SK-N-MC (cell line): ENCODE measurements at regions not wholly inside any gene's neighbourhood (a gene's known extent, or its start where the extent isn't known, plus 50 kb on each side); places are given as distances from the start of the nearest gene placed in this dataset.

Experiments
- DNase-seq: peaks from one replicate; pipeline ENCODE4 v3.0.0-alpha.2; 2011; ENCODE audit warnings: low read depth, low spot score
- H3K27ac ChIP-seq: fragments of 200-600 bp; sonication (generic); 2 replicates; pipeline ENCODE4 v1.5.1; 2016; ENCODE audit warnings: mixed run types
- H3K36me3 ChIP-seq: fragments of 200-600 bp; sonication (generic); 2 replicates; pipeline ENCODE4 v1.6.1; 2017; ENCODE audit warnings: antibody characterized with exemption, low read length, mixed read lengths; ENCODE audit not compliant: insufficient read depth
- H3K4me3 ChIP-seq: fragments of 200-600 bp; sonication (generic); 2 replicates; pipeline ENCODE4 v1.5.1; 2016
- H3K9ac ChIP-seq: fragments of 200-600 bp; sonication (generic); 2 replicates; pipeline ENCODE4 v1.8.0; 2017; ENCODE audit warnings: mixed run types, mixed read lengths; ENCODE audit not compliant: insufficient read length
- H3K9me3 ChIP-seq: fragments of 200-600 bp; sonication (generic); 2 replicates; pipeline ENCODE4 v1.6.1; 2017; ENCODE audit warnings: low read depth, mild to moderate bottlenecking, antibody characterized with exemption, low read length, moderate library complexity, mixed read lengths
- EZH2 ChIP-seq: fragments of 200-600 bp; sonication (generic); IDR thresholded peaks from one replicate; pipeline ENCODE4 v1.6.1; 2017; ENCODE audit warnings: antibody characterized with exemption
- FOXP2 ChIP-seq: optimal IDR thresholded peaks from 2 replicates; pipeline ENCODE3; 2011; ENCODE audit warnings: mild to moderate bottlenecking, moderate library complexity; ENCODE audit not compliant: insufficient read depth; ENCODE audit errors: extremely low read length, control extremely low read depth
- POLR2AphosphoS5 ChIP-seq: IDR thresholded peaks from 2 replicates; pipeline ENCODE4 v1.6.1; 2012; ENCODE audit warnings: mild to moderate bottlenecking, low read depth, low read length, borderline replicate concordance

- no peak for DNase-seq
- no peak overlapping the region for H3K4me3 ChIP-seq
- no peak overlapping the region for H3K9ac ChIP-seq
- no peaks in the 10 kb centered on the region for H3K36me3 ChIP-seq
- no peak for TF ChIP-seq POLR2AphosphoS5
- no peak for TF ChIP-seq FOXP2
- TF ChIP-seq EZH2, result no peak
- H3K27ac ChIP-seq, result no peak overlapping the region
- H3K9me3 ChIP-seq, result no peaks in the 10 kb centered on the region
Observed at GRCh38 chr20:21808139-21808538, 102.7 kb downstream of the PAX1 start.

DNA sequence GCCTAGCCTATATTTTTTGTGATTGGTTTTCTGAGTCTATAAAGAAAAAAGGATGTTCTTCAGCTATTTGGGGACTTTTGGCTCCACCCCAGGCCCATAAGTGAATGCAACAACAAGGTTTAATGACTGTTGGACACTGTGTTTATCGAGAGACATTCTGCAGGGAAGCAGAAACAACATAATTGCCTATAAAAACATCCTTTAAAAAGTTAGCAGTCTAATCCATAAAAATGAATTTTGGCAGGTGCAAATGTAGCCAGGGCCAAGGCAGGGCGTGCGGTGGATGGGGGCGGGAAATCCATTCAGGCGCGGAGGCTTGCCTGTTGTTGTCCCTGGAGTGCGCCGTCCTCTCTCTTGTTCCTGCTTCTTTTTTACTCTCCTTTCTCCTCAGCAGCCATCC lies 99.3 kb downstream of the PAX1 start:
- no peak overlapping the region for H3K27ac ChIP-seq
- no peaks in the 10 kb centered on the region for H3K9me3 ChIP-seq
- DNase-seq, result no peak
- H3K36me3 ChIP-seq, result no peaks in the 10 kb centered on the region
- H3K9ac ChIP-seq, result no peak overlapping the region
- H3K4me3 ChIP-seq, result no peak overlapping the region
- TF ChIP-seq FOXP2, result no peak

- H3K27ac ChIP-seq, result no peak overlapping the region
- H3K9me3 ChIP-seq, result no peaks in the 10 kb centered on the region
- no peak for DNase-seq
- no peak overlapping the region for H3K4me3 ChIP-seq
- H3K9ac ChIP-seq, result no peak overlapping the region
- no peak for TF ChIP-seq FOXP2
- H3K36me3 ChIP-seq, result no peaks in the 10 kb centered on the region
Observed at GRCh38 chr20:21801193-21801592, 95.7 kb downstream of the PAX1 start.

GRCh38 chr20:21798384-21798783 lies 92.9 kb downstream of the PAX1 start:
- no peak overlapping the region for H3K4me3 ChIP-seq
- H3K9ac ChIP-seq, result no peak overlapping the region
- H3K9me3 ChIP-seq, result no peaks in the 10 kb centered on the region
- no peaks in the 10 kb centered on the region for H3K36me3 ChIP-seq
- TF ChIP-seq EZH2, result no peak
- no peak for TF ChIP-seq FOXP2
- TF ChIP-seq POLR2AphosphoS5, result no peak
- no peak for DNase-seq
- H3K27ac ChIP-seq, result no peak overlapping the region

DNA sequence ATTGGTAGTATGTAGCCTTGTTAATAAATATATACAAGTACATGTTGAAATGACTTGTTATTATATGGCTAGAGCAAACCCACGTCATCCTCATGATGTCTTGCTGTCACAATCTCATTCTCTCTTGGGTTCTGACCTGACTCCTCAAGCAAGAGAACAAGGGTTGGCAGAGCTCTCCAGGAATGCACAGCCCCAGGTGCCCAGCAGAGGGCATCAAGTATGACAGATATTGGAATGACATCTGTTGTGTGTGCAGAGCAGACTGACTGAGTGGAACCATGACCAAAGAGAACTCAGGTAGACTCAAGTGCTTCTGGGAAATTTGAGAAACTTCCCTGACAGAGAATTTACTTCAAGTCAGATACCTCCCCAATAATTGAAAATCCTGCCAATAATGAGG lies 90.6 kb downstream of the PAX1 start:
- no peak for DNase-seq
- Histone ChIP-seq H3K4me3 (no peak overlapping the region), H3K27ac (no peak overlapping the region), H3K9ac (no peak overlapping the region), H3K9me3 (no peaks in the 10 kb centered on the region), H3K36me3 (no peaks in the 10 kb centered on the region)
- TF ChIP-seq FOXP2 (no peak), POLR2AphosphoS5 (no peak), EZH2 (no peak)

DNA sequence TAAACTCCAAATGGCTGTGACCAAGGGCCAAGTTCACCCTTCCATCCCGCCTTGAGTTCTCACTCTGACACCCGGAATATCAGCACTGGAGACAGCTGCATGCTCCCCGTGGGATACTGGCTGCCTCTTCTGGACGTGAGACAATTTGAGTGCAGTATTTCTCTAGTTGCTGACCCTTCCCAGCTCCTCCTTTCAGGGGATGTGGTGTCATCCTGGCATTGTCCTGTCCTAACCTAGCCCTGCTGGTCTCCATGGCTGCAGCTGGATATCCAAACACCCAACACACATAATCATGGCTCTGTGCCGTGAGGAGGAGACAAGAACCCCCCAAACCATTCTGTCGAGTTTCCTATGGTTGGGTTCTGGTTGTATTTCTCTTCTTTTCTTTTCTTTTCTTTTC lies 82.6 kb downstream of the PAX1 start:
- no peak overlapping the region for H3K9ac ChIP-seq
- no peak for TF ChIP-seq POLR2AphosphoS5
- TF ChIP-seq FOXP2, result no peak
- TF ChIP-seq EZH2, result no peak
- no peaks in the 10 kb centered on the region for H3K36me3 ChIP-seq
- peaks cover under 1% of the 10 kb centered on the region; the same call in 1 of the 2 replicates for H3K9me3 ChIP-seq
- no peak overlapping the region for H3K27ac ChIP-seq
- no peak for DNase-seq
- H3K4me3 ChIP-seq, result no peak overlapping the region

GRCh38 chr20:21781446-21782075 lies 76.1 kb downstream of the PAX1 start:
- H3K4me3 ChIP-seq, result no peak overlapping the region

DNA sequence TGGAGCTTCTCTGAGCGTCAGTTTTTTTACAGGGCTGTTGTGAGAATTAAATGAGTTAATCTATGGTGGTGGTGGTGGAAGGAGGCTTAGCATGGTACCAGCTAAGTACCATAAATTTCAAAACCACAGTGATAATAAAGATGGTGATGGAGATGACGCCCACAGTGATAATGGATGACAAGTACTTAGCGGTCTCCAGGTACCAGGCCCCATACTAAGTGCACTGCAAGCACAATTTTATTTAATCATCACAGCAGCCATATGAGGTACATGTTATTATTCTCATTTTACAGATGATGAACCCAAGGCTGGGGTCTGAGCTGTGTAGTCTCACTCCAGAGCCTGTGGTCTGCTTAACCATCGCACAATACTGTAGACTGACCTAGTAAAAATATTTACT lies 75.1 kb downstream of the PAX1 start:
- no peak overlapping the region for H3K9ac ChIP-seq
- TF ChIP-seq POLR2AphosphoS5 (no peak), EZH2 (no peak), FOXP2 (no peak)
- H3K4me3 ChIP-seq, result no peak overlapping the region
- H3K36me3 ChIP-seq, result no peaks in the 10 kb centered on the region
- H3K9me3 ChIP-seq, result peaks cover 4% of the 10 kb centered on the region; the same call in 1 of the 2 replicates
- no peak for DNase-seq
- H3K27ac ChIP-seq, result no peak overlapping the region

More at GRCh38 chr20:21781446-21782075, 76.1 kb downstream of the PAX1 start:
- H3K9ac ChIP-seq, result no peak overlapping the region
- TF ChIP-seq POLR2AphosphoS5, result no peak
- TF ChIP-seq FOXP2, result no peak
- no peak for TF ChIP-seq EZH2
- no peak for DNase-seq
- H3K9me3 ChIP-seq, result peaks cover 4% of the 10 kb centered on the region; the same call in 1 of the 2 replicates
- H3K27ac ChIP-seq, result no peak overlapping the region
- no peaks in the 10 kb centered on the region for H3K36me3 ChIP-seq
